ENCODE measurements at regions not wholly inside any gene's neighbourhood (a gene's known extent, or its start where the extent isn't known, plus 50 kb on each side); places are given as distances from the start of the nearest gene placed in this dataset.

GRCh38 chr4:106698621-106699195 lies 330.1 kb upstream of the GIMD1 start:
- Histone ChIP-seq H3F3A (replicated peaks; ENCODE audit: low read depth) (no peaks in the 10 kb centered on the region), H2AFZ (no peak overlapping the region), H3K4me2 (no peak overlapping the region), H3K79me2 (replicated peaks; ENCODE audit: insufficient read depth) (no peaks in the 10 kb centered on the region), H3K36me3 (ENCODE audit: insufficient read depth) (no peaks in the 10 kb centered on the region), H3K27ac (ENCODE audit: low read depth) (no peak overlapping the region), H4K20me1 (replicated peaks; ENCODE audit: insufficient read depth) (no peaks in the 10 kb centered on the region), H3K4me1 (ENCODE audit: insufficient read depth) (no peaks in the 10 kb centered on the region), H3K9me2 (ENCODE audit: insufficient read depth) (peaks cover 6% of the 10 kb centered on the region; the same call in 1 of the 2 replicates), H3K27me3 (ENCODE audit: insufficient read depth) (no peaks in the 10 kb centered on the region), H3K4me3 (no peak overlapping the region)
- Mint-ChIP-seq H3K36me3 (ENCODE audit: low read depth) (peaks cover 5% of the 10 kb centered on the region; the same call in 1 of the 3 replicates), H3K4me1 (no peaks in the 10 kb centered on the region), H3K4me3 (no peak overlapping the region), H3K27me3 (ENCODE audit: insufficient read depth, low read depth, poor library complexity) (peaks cover 1% of the 10 kb centered on the region), H3K27ac (no peak overlapping the region), H3K9me3 (peaks cover 3% of the 10 kb centered on the region; the same call in 1 of the 3 replicates)
- no peak for DNase-seq (ENCODE audit: low spot score)
- TF ChIP-seq STAT1 (IDR thresholded peaks at IDR 0.05; ENCODE audit: unreplicated experiment) (no peak), EZH2phosphoT487 (IDR thresholded peaks at IDR 0.05; ENCODE audit: unreplicated experiment) (no peak), EZH2 (IDR thresholded peaks at IDR 0.05; ENCODE audit: low read depth, unreplicated experiment) (no peak), ZNF462 (CRISPR knock-in tag; IDR thresholded peaks at IDR 0.05) (no peak), ETS1 (IDR thresholded peaks at IDR 0.05) (no peak), REST (IDR thresholded peaks at IDR 0.05; ENCODE audit: unreplicated experiment) (no peak), JUNB (IDR thresholded peaks at IDR 0.05; ENCODE audit: unreplicated experiment) (no peak), CTCF (conservative IDR thresholded peaks at IDR 0.05; ENCODE audit: low read depth in 2 of 2) (no peak), ZNF114 (CRISPR knock-in tag; IDR thresholded peaks at IDR 0.05) (no peak), NANOG (IDR thresholded peaks at IDR 0.05; ENCODE audit: borderline replicate concordance) (no peak), POLR2AphosphoS5 (IDR thresholded peaks at IDR 0.05; ENCODE audit: low read depth) (no peak)
- no peak for ATAC-seq

Data from GM23338 (cell line).